ENCODE measurements at regions not wholly inside any gene's neighbourhood (a gene's known extent, or its start where the extent isn't known, plus 50 kb on each side); places are given as distances from the start of the nearest gene placed in this dataset.

DNA sequence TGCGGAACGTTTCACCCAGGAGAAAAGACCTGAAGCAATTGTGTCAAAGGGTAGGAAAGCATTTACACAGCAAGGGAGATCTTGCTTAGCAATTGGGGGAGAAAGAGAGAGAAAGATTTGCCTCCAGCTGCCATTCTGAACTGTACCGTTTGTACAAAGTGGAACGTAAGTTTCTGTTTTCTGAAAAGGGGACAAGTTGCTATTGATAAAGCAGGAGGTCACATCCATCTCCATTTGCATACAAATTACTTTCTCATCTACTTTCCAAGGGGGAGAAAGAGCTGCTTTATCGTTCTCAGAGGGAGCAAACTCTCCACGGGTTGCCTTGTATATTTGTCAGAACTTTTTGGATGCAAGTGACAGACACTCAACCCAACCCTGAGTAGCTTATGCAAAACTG is 92.0 kb upstream of the CARD11 start:
- TF ChIP-seq, protein P1, sequence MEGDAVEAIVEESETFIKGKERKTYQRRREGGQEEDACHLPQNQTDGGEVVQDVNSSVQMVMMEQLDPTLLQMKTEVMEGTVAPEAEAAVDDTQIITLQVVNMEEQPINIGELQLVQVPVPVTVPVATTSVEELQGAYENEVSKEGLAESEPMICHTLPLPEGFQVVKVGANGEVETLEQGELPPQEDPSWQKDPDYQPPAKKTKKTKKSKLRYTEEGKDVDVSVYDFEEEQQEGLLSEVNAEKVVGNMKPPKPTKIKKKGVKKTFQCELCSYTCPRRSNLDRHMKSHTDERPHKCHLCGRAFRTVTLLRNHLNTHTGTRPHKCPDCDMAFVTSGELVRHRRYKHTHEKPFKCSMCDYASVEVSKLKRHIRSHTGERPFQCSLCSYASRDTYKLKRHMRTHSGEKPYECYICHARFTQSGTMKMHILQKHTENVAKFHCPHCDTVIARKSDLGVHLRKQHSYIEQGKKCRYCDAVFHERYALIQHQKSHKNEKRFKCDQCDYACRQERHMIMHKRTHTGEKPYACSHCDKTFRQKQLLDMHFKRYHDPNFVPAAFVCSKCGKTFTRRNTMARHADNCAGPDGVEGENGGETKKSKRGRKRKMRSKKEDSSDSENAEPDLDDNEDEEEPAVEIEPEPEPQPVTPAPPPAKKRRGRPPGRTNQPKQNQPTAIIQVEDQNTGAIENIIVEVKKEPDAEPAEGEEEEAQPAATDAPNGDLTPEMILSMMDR (conservative IDR thresholded peaks at IDR 0.05; ENCODE audit: low read depth, low read length) = no peak
- TF ChIP-seq EZH2phosphoT487 (IDR thresholded peaks at IDR 0.05; ENCODE audit: borderline replicate concordance, low read length) (no peak), EZH2 (IDR thresholded peaks at IDR 0.05; ENCODE audit: low read length, unreplicated experiment) (no peak)

Data from PC-3 (cell line).